GM12892 (cell line): ENCODE measurements at regions not wholly inside any gene's neighbourhood (a gene's known extent, or its start where the extent isn't known, plus 50 kb on each side); places are given as distances from the start of the nearest gene placed in this dataset.

Experiments
- POLR2A ChIP-seq: IDR thresholded peaks from 2 replicates; pipeline ENCODE4 v1.6.1; 2011; ENCODE audit warnings: low read depth, low read length, control low read depth
- POLR2AphosphoS5 ChIP-seq: IDR thresholded peaks from 2 replicates; pipeline ENCODE4 v1.6.1; 2011; ENCODE audit warnings: low read depth, low read length, control low read depth
- TAF1 ChIP-seq: IDR thresholded peaks from 2 replicates; pipeline ENCODE4 v1.6.1; 2011; ENCODE audit warnings: low read depth, mild to moderate bottlenecking, control low read depth, low read length, borderline replicate concordance

DNA sequence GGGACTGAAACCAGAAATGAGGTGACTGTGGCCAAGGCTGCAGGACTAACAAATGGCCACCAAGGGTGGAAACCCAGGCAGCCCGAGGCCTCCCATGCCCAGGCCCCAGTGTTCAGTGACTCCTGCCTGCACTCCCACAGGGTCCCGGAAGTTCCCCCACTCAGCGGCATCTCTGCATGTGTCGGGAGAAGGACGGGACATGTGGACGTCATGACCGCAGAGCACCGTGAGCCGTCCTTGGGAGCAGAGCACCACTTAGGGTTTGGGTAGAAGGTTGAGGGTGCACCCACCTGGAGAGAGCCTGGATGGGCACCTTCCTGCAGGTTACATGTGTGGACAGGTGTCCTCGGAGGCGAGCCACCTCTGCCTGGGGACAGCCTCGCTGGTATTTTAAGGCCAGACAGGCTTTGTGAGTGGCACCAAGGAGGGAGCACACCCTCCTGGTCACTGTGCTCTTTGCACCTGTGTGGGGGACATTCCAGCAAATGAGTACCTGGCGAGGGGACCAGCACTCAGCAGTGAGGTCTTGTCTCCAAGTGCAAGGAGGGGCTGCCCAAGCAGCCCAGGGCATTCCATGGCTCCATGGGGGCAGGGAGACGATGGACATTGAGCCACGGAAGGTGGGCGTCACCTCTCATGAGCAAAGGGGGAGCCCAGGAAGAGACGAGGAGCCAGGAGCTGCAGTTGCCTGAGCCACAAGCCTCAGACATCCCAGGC lies 95.3 kb upstream of the TCERG1L start:
- TF ChIP-seq POLR2A (no peak), POLR2AphosphoS5 (no peak), TAF1 (no peak)
